Neural progenitor cell (in vitro differentiated cells): ENCODE measurements at regions not wholly inside any gene's neighbourhood (a gene's known extent, or its start where the extent isn't known, plus 50 kb on each side); places are given as distances from the start of the nearest gene placed in this dataset.

Experiments used
- DNase-seq: peaks from one replicate; pipeline ENCODE4 v3.0.0-alpha.2; 2016; ENCODE audit warnings: low spot score
- H2AFZ ChIP-seq: fragments of 200-600 bp; sonication (generic); replicated peaks from 2 replicates; pipeline ENCODE4 v1.6.1; 2016; ENCODE audit warnings: antibody characterized with exemption
- H3F3A ChIP-seq: fragments of 200-600 bp; sonication (generic); 2 replicates; pipeline ENCODE4 v1.6.1; 2016; ENCODE audit warnings: antibody characterized with exemption, low read depth
- H3K27ac ChIP-seq: fragments of 200-600 bp; sonication (generic); 2 replicates; pipeline ENCODE4 v1.5.1; 2016; ENCODE audit warnings: mild to moderate bottlenecking
- H3K27me3 ChIP-seq: fragments of 200-600 bp; sonication (generic); 2 replicates; pipeline ENCODE4 v1.6.1; 2016; ENCODE audit warnings: mild to moderate bottlenecking, moderate library complexity
- H3K36me3 ChIP-seq: fragments of 200-600 bp; sonication (generic); 2 replicates; pipeline ENCODE4 v1.5.1; 2016
- H3K4me1 ChIP-seq: fragments of 200-600 bp; sonication (generic); 2 replicates; pipeline ENCODE4 v1.6.1; 2016; ENCODE audit warnings: mixed run types
- H3K4me2 ChIP-seq: fragments of 200-600 bp; sonication (generic); 2 replicates; pipeline ENCODE4 v1.6.1; 2016
- H3K4me3 ChIP-seq: fragments of 200-600 bp; sonication (generic); 2 replicates; pipeline ENCODE4 v1.5.1; 2016
- H3K79me2 ChIP-seq: fragments of 200-600 bp; sonication (generic); 2 replicates; pipeline ENCODE4 v1.6.1; 2016; ENCODE audit warnings: low read depth
- H3K9ac ChIP-seq: fragments of 200-600 bp; sonication (generic); 2 replicates; pipeline ENCODE4 v1.6.1; 2016
- H3K9me3 ChIP-seq: fragments of 200-600 bp; sonication (generic); 2 replicates; pipeline ENCODE4 v1.5.1; 2016; ENCODE audit warnings: low read depth
- H4K20me1 ChIP-seq: fragments of 200-600 bp; sonication (generic); 2 replicates; pipeline ENCODE4 v1.6.1; 2016; ENCODE audit warnings: low read depth
- H3K27ac Mint-ChIP-seq: 3 replicates; pipeline ENCODE4 v1.8.0; 2021; ENCODE audit warnings: mixed read lengths
- H3K27me3 Mint-ChIP-seq: 2 replicates; pipeline ENCODE4 v1.8.0; 2022; ENCODE audit warnings: low read depth, mild to moderate bottlenecking, inconsistent platforms, moderate library complexity, mixed read lengths; ENCODE audit not compliant: insufficient read depth
- H3K36me3 Mint-ChIP-seq: 3 replicates; pipeline ENCODE4 v1.8.0; 2021; ENCODE audit warnings: mixed read lengths
- H3K4me1 Mint-ChIP-seq: 3 replicates; pipeline ENCODE4 v1.8.0; 2021; ENCODE audit warnings: mixed read lengths
- H3K4me3 Mint-ChIP-seq: 3 replicates; pipeline ENCODE4 v1.8.0; 2021; ENCODE audit warnings: mild to moderate bottlenecking, moderate library complexity, mixed read lengths
- H3K9me3 Mint-ChIP-seq: 3 replicates; pipeline ENCODE4 v1.8.0; 2020; ENCODE audit warnings: mixed read lengths
- CTCF ChIP-seq: fragments of 200-600 bp; sonication (generic); IDR thresholded peaks from 2 replicates; pipeline ENCODE4 v1.5.1; 2017; ENCODE audit warnings: antibody characterized with exemption, mild to moderate bottlenecking
- EZH2 ChIP-seq: fragments of 200-600 bp; sonication (generic); IDR thresholded peaks from 2 replicates; pipeline ENCODE4 v1.6.1; 2017; ENCODE audit warnings: antibody characterized with exemption, mild to moderate bottlenecking, moderate library complexity
- EZH2phosphoT487 ChIP-seq: fragments of 200-600 bp; sonication (generic); IDR thresholded peaks from 2 replicates; pipeline ENCODE4 v1.6.1; 2017; ENCODE audit warnings: antibody characterized with exemption

DNA sequence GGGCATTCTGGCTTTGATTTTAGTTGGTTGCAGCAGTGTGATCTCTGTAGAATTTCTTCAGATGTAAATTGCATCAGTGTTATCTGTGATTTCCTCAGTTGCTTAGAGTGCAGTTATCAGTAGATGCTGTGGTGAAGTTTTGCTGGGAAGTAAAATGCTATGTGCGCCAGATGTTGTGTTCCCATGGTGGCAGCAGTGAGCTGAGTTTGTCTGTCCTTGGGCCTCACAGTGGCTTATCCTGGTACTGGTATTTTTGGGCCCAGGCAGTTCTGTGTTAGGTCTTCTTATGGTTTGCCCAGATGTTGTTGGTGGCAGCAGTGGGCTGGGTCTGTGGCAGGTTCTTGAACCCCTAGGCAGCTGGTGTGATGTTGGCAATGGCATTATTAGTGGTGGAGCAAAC lies 1242.1 kb downstream of the PLA2G4A start:
- Mint-ChIP-seq H3K4me3 (no peak overlapping the region), H3K27ac (no peak overlapping the region), H3K9me3 (peaks cover 10% of the 10 kb centered on the region), H3K4me1 (no peaks in the 10 kb centered on the region), H3K36me3 (no peaks in the 10 kb centered on the region), H3K27me3 (no peaks in the 10 kb centered on the region)
- no peak overlapping the region for H2AFZ ChIP-seq
- no peaks in the 10 kb centered on the region for H4K20me1 ChIP-seq
- no peak overlapping the region for H3K4me2 ChIP-seq
- no peaks in the 10 kb centered on the region for H3K79me2 ChIP-seq
- H3K36me3 ChIP-seq: no peaks in the 10 kb centered on the region
- H3K4me3 ChIP-seq: no peak overlapping the region
- no peaks in the 10 kb centered on the region for H3K4me1 ChIP-seq
- no peak overlapping the region for H3K9ac ChIP-seq
- H3K27ac ChIP-seq: no peak overlapping the region
- no peaks in the 10 kb centered on the region for H3K9me3 ChIP-seq
- TF ChIP-seq CTCF (peak; percentile 21), EZH2 (no peak), EZH2phosphoT487 (no peak)
- DNase-seq: peak; percentile 6
- H3F3A ChIP-seq: no peaks in the 10 kb centered on the region
- no peaks in the 10 kb centered on the region for H3K27me3 ChIP-seq

DNA sequence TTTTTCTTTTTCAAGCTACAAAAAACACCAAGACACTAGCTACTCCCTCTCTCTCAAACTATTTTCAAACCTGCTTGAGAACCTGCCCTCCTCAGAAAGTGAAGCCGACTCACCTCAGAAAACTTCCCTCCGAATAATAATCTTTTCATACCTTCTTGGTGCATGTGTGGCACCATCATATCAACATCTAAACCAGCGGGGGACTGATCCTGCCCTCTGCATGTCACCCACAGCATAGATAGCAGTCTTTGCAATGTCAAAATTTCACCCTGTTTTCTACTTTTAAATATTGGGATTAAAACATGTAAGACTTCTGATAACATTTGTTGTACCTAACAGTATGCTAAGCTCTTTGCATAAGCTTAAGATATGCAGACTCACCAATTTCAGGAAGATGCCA lies 1260.3 kb downstream of the PLA2G4A start:
- Histone ChIP-seq H3K27ac (no peak overlapping the region), H3K9ac (no peak overlapping the region), H3K4me1 (peaks cover 10% of the 10 kb centered on the region), H3K36me3 (no peaks in the 10 kb centered on the region), H2AFZ (peak overlapping the region; percentile 66), H3F3A (no peaks in the 10 kb centered on the region), H3K4me3 (no peak overlapping the region), H3K27me3 (no peaks in the 10 kb centered on the region), H3K4me2 (no peak overlapping the region), H4K20me1 (no peaks in the 10 kb centered on the region), H3K9me3 (no peaks in the 10 kb centered on the region), H3K79me2 (no peaks in the 10 kb centered on the region)
- Mint-ChIP-seq H3K4me1 (peaks cover 13% of the 10 kb centered on the region), H3K36me3 (no peaks in the 10 kb centered on the region), H3K27ac (no peak overlapping the region), H3K27me3 (no peaks in the 10 kb centered on the region), H3K9me3 (peaks cover 3% of the 10 kb centered on the region), H3K4me3 (no peak overlapping the region)
- TF ChIP-seq EZH2 (no peak), EZH2phosphoT487 (no peak), CTCF (no peak)
- DNase-seq: no peak

DNA sequence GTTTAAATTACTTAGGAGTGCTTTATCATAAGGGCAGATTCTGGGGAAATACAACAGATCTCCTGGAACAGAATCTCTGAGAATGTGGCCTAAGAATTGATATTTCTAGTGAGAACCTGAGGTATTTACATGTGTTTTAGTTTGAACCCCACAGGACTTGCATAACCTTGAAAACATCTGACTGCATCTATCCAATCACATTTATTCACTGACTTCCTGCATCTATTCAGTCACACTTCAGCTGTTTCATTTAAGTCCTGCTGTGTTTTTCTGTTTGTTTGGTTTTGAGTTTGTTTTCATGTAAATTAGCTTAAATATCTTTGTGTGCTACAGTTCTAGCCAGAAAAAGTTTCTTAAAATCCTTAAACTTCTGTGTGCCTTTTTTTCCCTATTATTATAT lies 1260.7 kb downstream of the PLA2G4A start:
- peaks cover 13% of the 10 kb centered on the region for H3K4me1 Mint-ChIP-seq
- no peaks in the 10 kb centered on the region for H3K27me3 Mint-ChIP-seq
- no peaks in the 10 kb centered on the region for H4K20me1 ChIP-seq
- H3K4me2 ChIP-seq: no peak overlapping the region
- H3K36me3 ChIP-seq: no peaks in the 10 kb centered on the region
- no peak overlapping the region for H3K9ac ChIP-seq
- H3K79me2 ChIP-seq: no peaks in the 10 kb centered on the region
- DNase-seq: peak; percentile 32
- H3K4me1 ChIP-seq: peaks cover 10% of the 10 kb centered on the region
- H3K4me3 Mint-ChIP-seq: no peak overlapping the region
- no peaks in the 10 kb centered on the region for H3K27me3 ChIP-seq
- no peak for TF ChIP-seq EZH2phosphoT487
- no peak for TF ChIP-seq EZH2
- TF ChIP-seq CTCF: no peak
- H3K27ac ChIP-seq: no peak overlapping the region
- no peak overlapping the region for H3K4me3 ChIP-seq
- no peak overlapping the region for H3K27ac Mint-ChIP-seq
- H2AFZ ChIP-seq: peak overlapping the region; percentile 66
- peaks cover 3% of the 10 kb centered on the region for H3K9me3 Mint-ChIP-seq
- no peaks in the 10 kb centered on the region for H3K9me3 ChIP-seq
- H3F3A ChIP-seq: no peaks in the 10 kb centered on the region
- no peaks in the 10 kb centered on the region for H3K36me3 Mint-ChIP-seq

GRCh38 chr1:188096521-188096920 lies 1267.8 kb downstream of the PLA2G4A start:
- no peaks in the 10 kb centered on the region for H3K9me3 ChIP-seq
- H3K9ac ChIP-seq: no peak overlapping the region
- H3K4me1 Mint-ChIP-seq: peaks cover 2% of the 10 kb centered on the region
- no peak overlapping the region for H3K4me3 ChIP-seq
- no peaks in the 10 kb centered on the region for H3K36me3 Mint-ChIP-seq
- no peaks in the 10 kb centered on the region for H3K36me3 ChIP-seq
- H3K4me3 Mint-ChIP-seq: no peak overlapping the region
- H3K4me1 ChIP-seq: no peaks in the 10 kb centered on the region
- no peaks in the 10 kb centered on the region for H3K9me3 Mint-ChIP-seq
- TF ChIP-seq EZH2 (no peak), EZH2phosphoT487 (no peak), CTCF (no peak)
- no peak overlapping the region for H3K4me2 ChIP-seq
- DNase-seq: no peak
- no peak overlapping the region for H2AFZ ChIP-seq
- H3K27ac Mint-ChIP-seq: no peak overlapping the region
- no peak overlapping the region for H3K27ac ChIP-seq
- H4K20me1 ChIP-seq: no peaks in the 10 kb centered on the region
- H3K79me2 ChIP-seq: no peaks in the 10 kb centered on the region
- H3K27me3 ChIP-seq: no peaks in the 10 kb centered on the region
- peaks cover 4% of the 10 kb centered on the region for H3K27me3 Mint-ChIP-seq
- H3F3A ChIP-seq: no peaks in the 10 kb centered on the region
